SH-SY5Y (cell line): ENCODE measurements at regions not wholly inside any gene's neighbourhood (a gene's known extent, or its start where the extent isn't known, plus 50 kb on each side); places are given as distances from the start of the nearest gene placed in this dataset.

Source experiments
- GATA2 ChIP-seq: IDR thresholded peaks from 2 replicates; pipeline ENCODE4 v1.6.1; 2011; ENCODE audit warnings: mild to moderate bottlenecking, low read depth, low read length
- GATA3 ChIP-seq: IDR thresholded peaks from 2 replicates; pipeline ENCODE4 v1.6.1; 2011; ENCODE audit warnings: low read depth, mild to moderate bottlenecking, low read length, moderate library complexity

DNA sequence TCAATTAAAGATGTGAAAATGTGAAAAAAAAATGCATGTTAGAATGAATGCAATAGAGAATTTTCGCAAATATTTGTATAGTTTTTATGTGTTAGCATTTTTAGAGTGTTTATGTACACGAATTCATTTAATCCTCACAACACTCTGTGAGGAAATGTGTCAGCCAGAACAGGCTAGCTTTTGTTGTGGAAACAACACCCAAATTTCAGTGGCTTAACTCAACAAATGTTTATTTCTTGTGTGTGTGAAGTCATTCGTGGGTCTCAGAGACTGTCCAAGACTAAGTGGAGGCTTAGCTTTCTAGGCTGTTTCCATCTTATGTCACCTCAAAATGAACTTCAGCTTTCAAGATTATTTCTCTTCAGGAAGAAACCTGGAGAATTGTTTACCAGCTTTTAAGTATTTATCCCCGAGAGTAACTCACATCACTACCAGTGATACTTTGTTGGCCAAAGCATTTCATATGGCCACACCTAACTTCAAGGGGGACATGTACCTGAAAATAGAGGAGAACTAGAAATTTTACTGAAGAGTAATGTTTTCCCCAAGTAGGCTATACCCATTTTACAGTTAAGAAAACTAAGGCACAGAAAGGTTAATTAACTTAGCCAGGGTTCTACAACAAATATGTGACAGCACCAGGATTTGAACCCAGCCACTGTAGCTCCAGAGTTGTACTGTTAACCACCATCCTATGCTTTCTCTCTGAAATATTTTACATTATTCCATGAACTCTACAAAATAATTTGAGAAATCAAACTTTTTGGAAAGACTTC, 306.1 kb downstream of the QKI start:
- TF ChIP-seq GATA3 (no peak), GATA2 (no peak)
